ENCODE measurements at regions not wholly inside any gene's neighbourhood (a gene's known extent, or its start where the extent isn't known, plus 50 kb on each side); places are given as distances from the start of the nearest gene placed in this dataset.

- TF ChIP-seq BACH2 (CRISPR knock-in tag; IDR thresholded peaks at IDR 0.05; ENCODE audit: borderline replicate concordance), result no peak
- no peak for TF ChIP-seq ZFP3 (CRISPR knock-in tag; IDR thresholded peaks at IDR 0.05)
- TF ChIP-seq OSR1 (CRISPR knock-in tag; IDR thresholded peaks at IDR 0.05), result no peak
- no peak for TF ChIP-seq ISL1 (CRISPR knock-in tag; IDR thresholded peaks at IDR 0.05)
- TF ChIP-seq RARB (CRISPR knock-in tag; IDR thresholded peaks at IDR 0.05), result no peak
- no peak for TF ChIP-seq ZC3H10 (CRISPR knock-in tag; IDR thresholded peaks at IDR 0.05)
- TF ChIP-seq GLIS3 (CRISPR knock-in tag; IDR thresholded peaks at IDR 0.05), result no peak
Measured at GRCh38 chr10:57142925-57143576, 782.0 kb upstream of the ZWINT start (continued).

DNA sequence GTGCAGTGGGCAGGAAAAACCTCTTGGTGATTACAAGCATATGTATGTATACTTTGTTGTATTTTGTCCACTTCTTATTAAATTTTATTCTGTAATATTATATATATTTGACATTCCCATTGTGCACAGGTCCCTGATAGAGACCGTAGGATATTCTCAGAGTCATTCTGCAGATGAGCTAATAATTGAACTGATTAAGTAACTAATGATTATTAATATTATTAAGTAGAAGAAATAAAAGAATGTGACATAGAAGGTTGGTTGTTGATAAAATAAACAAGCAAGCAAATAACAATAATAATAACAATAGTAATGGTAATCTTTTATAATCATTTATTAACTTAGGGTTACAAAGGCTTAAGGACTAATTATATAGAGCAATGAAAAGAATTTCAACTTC is 780.6 kb upstream of the ZWINT start:
- ATAC-seq, result no peak
- TF ChIP-seq, protein P1, sequence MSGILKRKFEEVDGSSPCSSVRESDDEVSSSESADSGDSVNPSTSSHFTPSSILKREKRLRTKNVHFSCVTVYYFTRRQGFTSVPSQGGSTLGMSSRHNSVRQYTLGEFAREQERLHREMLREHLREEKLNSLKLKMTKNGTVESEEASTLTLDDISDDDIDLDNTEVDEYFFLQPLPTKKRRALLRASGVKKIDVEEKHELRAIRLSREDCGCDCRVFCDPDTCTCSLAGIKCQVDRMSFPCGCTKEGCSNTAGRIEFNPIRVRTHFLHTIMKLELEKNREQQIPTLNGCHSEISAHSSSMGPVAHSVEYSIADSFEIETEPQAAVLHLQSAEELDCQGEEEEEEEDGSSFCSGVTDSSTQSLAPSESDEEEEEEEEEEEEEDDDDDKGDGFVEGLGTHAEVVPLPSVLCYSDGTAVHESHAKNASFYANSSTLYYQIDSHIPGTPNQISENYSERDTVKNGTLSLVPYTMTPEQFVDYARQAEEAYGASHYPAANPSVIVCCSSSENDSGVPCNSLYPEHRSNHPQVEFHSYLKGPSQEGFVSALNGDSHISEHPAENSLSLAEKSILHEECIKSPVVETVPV (CRISPR knock-in tag; IDR thresholded peaks at IDR 0.05), result no peak
- no peak for TF ChIP-seq ZFP30 (CRISPR knock-in tag; IDR thresholded peaks at IDR 0.05)
- no peak for TF ChIP-seq ISL1 (CRISPR knock-in tag; IDR thresholded peaks at IDR 0.05)
- TF ChIP-seq, protein P2, sequence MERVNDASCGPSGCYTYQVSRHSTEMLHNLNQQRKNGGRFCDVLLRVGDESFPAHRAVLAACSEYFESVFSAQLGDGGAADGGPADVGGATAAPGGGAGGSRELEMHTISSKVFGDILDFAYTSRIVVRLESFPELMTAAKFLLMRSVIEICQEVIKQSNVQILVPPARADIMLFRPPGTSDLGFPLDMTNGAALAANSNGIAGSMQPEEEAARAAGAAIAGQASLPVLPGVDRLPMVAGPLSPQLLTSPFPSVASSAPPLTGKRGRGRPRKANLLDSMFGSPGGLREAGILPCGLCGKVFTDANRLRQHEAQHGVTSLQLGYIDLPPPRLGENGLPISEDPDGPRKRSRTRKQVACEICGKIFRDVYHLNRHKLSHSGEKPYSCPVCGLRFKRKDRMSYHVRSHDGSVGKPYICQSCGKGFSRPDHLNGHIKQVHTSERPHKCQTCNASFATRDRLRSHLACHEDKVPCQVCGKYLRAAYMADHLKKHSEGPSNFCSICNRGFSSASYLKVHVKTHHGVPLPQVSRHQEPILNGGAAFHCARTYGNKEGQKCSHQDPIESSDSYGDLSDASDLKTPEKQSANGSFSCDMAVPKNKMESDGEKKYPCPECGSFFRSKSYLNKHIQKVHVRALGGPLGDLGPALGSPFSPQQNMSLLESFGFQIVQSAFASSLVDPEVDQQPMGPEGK (CRISPR knock-in tag; IDR thresholded peaks at IDR 0.05; ENCODE audit: borderline replicate concordance), result no peak
- no peak for TF ChIP-seq TCF4 (CRISPR knock-in tag; IDR thresholded peaks at IDR 0.05; ENCODE audit: borderline replicate concordance)
- no peak for TF ChIP-seq ESRRG (CRISPR knock-in tag; IDR thresholded peaks at IDR 0.05)

- TF ChIP-seq CSDC2 (CRISPR knock-in tag; IDR thresholded peaks at IDR 0.05) (no peak), GLIS3 (CRISPR knock-in tag; IDR thresholded peaks at IDR 0.05) (no peak), PPARA (CRISPR knock-in tag; IDR thresholded peaks at IDR 0.05; ENCODE audit: borderline replicate concordance) (no peak), BACH2 (CRISPR knock-in tag; IDR thresholded peaks at IDR 0.05; ENCODE audit: borderline replicate concordance) (no peak), OSR1 (CRISPR knock-in tag; IDR thresholded peaks at IDR 0.05) (no peak), CREB5 (CRISPR knock-in tag; IDR thresholded peaks at IDR 0.05; ENCODE audit: low read depth) (no peak)
- TF ChIP-seq, protein P3, sequence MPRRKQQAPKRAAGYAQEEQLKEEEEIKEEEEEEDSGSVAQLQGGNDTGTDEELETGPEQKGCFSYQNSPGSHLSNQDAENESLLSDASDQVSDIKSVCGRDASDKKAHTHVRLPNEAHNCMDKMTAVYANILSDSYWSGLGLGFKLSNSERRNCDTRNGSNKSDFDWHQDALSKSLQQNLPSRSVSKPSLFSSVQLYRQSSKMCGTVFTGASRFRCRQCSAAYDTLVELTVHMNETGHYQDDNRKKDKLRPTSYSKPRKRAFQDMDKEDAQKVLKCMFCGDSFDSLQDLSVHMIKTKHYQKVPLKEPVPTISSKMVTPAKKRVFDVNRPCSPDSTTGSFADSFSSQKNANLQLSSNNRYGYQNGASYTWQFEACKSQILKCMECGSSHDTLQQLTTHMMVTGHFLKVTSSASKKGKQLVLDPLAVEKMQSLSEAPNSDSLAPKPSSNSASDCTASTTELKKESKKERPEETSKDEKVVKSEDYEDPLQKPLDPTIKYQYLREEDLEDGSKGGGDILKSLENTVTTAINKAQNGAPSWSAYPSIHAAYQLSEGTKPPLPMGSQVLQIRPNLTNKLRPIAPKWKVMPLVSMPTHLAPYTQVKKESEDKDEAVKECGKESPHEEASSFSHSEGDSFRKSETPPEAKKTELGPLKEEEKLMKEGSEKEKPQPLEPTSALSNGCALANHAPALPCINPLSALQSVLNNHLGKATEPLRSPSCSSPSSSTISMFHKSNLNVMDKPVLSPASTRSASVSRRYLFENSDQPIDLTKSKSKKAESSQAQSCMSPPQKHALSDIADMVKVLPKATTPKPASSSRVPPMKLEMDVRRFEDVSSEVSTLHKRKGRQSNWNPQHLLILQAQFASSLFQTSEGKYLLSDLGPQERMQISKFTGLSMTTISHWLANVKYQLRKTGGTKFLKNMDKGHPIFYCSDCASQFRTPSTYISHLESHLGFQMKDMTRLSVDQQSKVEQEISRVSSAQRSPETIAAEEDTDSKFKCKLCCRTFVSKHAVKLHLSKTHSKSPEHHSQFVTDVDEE (CRISPR knock-in tag; IDR thresholded peaks at IDR 0.05), result no peak
- no peak for ATAC-seq
Measured at GRCh38 chr10:57119684-57120083, 758.6 kb upstream of the ZWINT start.

GRCh38 chr10:57113545-57113944 is 752.5 kb upstream of the ZWINT start:
- no peak for ATAC-seq
- TF ChIP-seq, protein P3 (CRISPR knock-in tag; IDR thresholded peaks at IDR 0.05), result no peak
- TF ChIP-seq ZC3H10 (CRISPR knock-in tag; IDR thresholded peaks at IDR 0.05) (no peak), ISL1 (CRISPR knock-in tag; IDR thresholded peaks at IDR 0.05) (no peak), ZFP30 (CRISPR knock-in tag; IDR thresholded peaks at IDR 0.05) (no peak), TCF4 (CRISPR knock-in tag; IDR thresholded peaks at IDR 0.05; ENCODE audit: borderline replicate concordance) (no peak)
